Chondrocyte (in vitro differentiated cells): ENCODE measurements at regions not wholly inside any gene's neighbourhood (a gene's known extent, or its start where the extent isn't known, plus 50 kb on each side); places are given as distances from the start of the nearest gene placed in this dataset.

Experiments used
- DNase-seq: peaks from one replicate; pipeline ENCODE4 v3.0.0; 2021; ENCODE audit warnings: mixed read lengths, low spot score
- H3K27ac Mint-ChIP-seq: one replicate; pipeline ENCODE4 v1.8.0; 2021; ENCODE audit warnings: mild to moderate bottlenecking, moderate library complexity, mixed read lengths; ENCODE audit not compliant: unreplicated experiment
- H3K27me3 Mint-ChIP-seq: 2 replicates; pipeline ENCODE4 v1.8.0; 2021; ENCODE audit warnings: low read depth, mixed read lengths
- H3K36me3 Mint-ChIP-seq: 2 replicates; pipeline ENCODE4 v1.8.0; 2021; ENCODE audit warnings: low read depth, mixed read lengths
- H3K4me1 Mint-ChIP-seq: 2 replicates; pipeline ENCODE4 v1.8.0; 2021; ENCODE audit warnings: low read depth, mild to moderate bottlenecking, mixed read lengths
- H3K4me3 Mint-ChIP-seq: one replicate; pipeline ENCODE4 v1.8.0; 2021; ENCODE audit warnings: mild to moderate bottlenecking, moderate library complexity, mixed read lengths; ENCODE audit not compliant: unreplicated experiment
- H3K9me3 Mint-ChIP-seq: 2 replicates; pipeline ENCODE4 v1.8.0; 2021; ENCODE audit warnings: low read depth, mixed read lengths
- CTCF ChIP-seq: fragments of 200-600 bp; sonication (generic); IDR thresholded peaks from 2 replicates; pipeline ENCODE4 v1.5.0; 2021; ENCODE audit warnings: antibody characterized with exemption, mild to moderate bottlenecking, moderate library complexity

GRCh38 chr1:98498651-98499050 lies 162.9 kb upstream of the SNX7 start:
- H3K9me3 Mint-ChIP-seq = no peaks in the 10 kb centered on the region
- H3K27ac Mint-ChIP-seq = no peak overlapping the region
- H3K36me3 Mint-ChIP-seq = no peaks in the 10 kb centered on the region

GRCh38 chr1:98497497-98497896 lies 164.0 kb upstream of the SNX7 start:
- TF ChIP-seq CTCF = no peak
- Mint-ChIP-seq H3K27ac (no peak overlapping the region), H3K27me3 (peaks cover 3% of the 10 kb centered on the region)

More at GRCh38 chr1:98498651-98499050, 162.9 kb upstream of the SNX7 start:
- Mint-ChIP-seq H3K4me1 (peaks cover 10% of the 10 kb centered on the region), H3K4me3 (no peak overlapping the region), H3K27me3 (peaks cover 3% of the 10 kb centered on the region)
- no peak for TF ChIP-seq CTCF
- DNase-seq = no peak

DNA sequence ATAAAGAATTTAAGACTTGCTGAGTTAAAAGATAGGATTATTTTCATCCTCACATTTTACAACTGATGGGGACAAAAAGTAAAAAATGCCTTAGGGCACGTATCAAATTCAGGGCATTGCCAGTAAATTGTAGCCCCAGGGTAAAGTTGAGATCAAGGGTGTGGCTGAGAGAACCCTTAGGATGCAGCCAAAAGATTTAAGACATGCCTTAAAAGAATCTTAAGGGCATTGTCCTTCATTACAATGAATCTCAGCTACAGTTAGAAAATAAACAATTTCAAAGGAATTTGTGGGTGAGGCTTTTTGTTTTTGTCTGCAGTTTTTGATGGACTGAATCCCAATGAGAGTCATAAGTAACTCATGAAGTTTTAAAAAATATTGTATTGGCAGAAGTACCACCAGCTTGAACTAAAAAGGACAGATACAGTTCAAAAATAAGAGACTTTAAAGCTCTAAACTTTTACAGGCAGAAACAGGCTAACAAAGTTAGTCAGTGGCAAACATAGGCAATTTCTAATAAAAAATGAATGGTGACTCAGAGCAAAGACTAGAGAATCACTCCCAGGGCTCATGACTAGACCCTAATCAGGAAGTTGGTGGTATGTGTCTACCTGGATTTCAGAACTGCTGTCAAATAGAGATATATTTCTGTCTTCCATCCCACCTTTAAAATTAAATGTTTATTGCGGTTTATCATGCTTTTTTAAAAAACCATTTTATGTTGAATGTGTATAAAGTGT lies 165.1 kb upstream of the SNX7 start:
- no peaks in the 10 kb centered on the region for H3K36me3 Mint-ChIP-seq
- H3K4me3 Mint-ChIP-seq = no peak overlapping the region
- H3K27me3 Mint-ChIP-seq = peaks cover 3% of the 10 kb centered on the region
- H3K4me1 Mint-ChIP-seq = peaks cover 10% of the 10 kb centered on the region
- H3K9me3 Mint-ChIP-seq = no peaks in the 10 kb centered on the region
- H3K27ac Mint-ChIP-seq = no peak overlapping the region
- no peak for TF ChIP-seq CTCF
- no peak for DNase-seq

More at GRCh38 chr1:98497497-98497896, 164.0 kb upstream of the SNX7 start:
- H3K36me3 Mint-ChIP-seq = no peaks in the 10 kb centered on the region
- H3K4me1 Mint-ChIP-seq = peaks cover 10% of the 10 kb centered on the region
- no peak for DNase-seq
- no peaks in the 10 kb centered on the region for H3K9me3 Mint-ChIP-seq
- no peak overlapping the region for H3K4me3 Mint-ChIP-seq

GRCh38 chr1:98493469-98493868 lies 168.1 kb upstream of the SNX7 start:
- Mint-ChIP-seq H3K27me3 (peaks cover 3% of the 10 kb centered on the region), H3K27ac (no peak overlapping the region), H3K4me1 (peaks cover 10% of the 10 kb centered on the region), H3K4me3 (no peak overlapping the region), H3K9me3 (no peaks in the 10 kb centered on the region), H3K36me3 (no peaks in the 10 kb centered on the region)
- no peak for TF ChIP-seq CTCF
- no peak for DNase-seq

DNA sequence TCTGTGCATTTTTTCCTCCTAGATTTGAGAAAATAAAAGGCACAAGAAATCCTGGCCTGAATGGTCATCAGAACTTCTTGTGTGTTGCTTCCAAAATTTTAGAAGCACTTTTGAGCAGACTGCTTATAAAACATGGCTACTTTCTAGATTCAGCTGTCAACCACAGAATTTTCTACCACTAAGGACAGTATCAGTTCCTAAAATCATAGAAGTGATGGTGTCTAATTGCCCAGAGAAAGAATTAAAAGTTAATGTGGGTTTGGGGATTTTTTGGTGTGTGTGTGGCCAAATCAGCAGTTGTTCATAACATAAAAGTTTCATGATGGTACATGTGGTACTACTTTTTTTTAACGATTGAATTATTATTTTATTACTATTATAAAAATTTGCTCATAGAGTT lies 171.4 kb upstream of the SNX7 start:
- no peaks in the 10 kb centered on the region for H3K9me3 Mint-ChIP-seq
- no peak overlapping the region for H3K4me3 Mint-ChIP-seq
- no peak for TF ChIP-seq CTCF
- H3K4me1 Mint-ChIP-seq = no peaks in the 10 kb centered on the region
- no peaks in the 10 kb centered on the region for H3K36me3 Mint-ChIP-seq
- H3K27me3 Mint-ChIP-seq = peaks cover 4% of the 10 kb centered on the region
- DNase-seq = no peak
- H3K27ac Mint-ChIP-seq = no peak overlapping the region
